HCT116 (cell line): ENCODE measurements at regions not wholly inside any gene's neighbourhood (a gene's known extent, or its start where the extent isn't known, plus 50 kb on each side); places are given as distances from the start of the nearest gene placed in this dataset.

Source experiments
- ATAC-seq: fragments of 200-7000 bp; cut with Tn5 transposase; 2 replicates; pipeline ENCODE4 v1.9.1; 2020; ENCODE audit warnings: mild to moderate bottlenecking, moderate library complexity
- BruUV-seq: library from RNA; stranded (reverse); fragments of 400-500 nt; replicated peaks from 2 replicates; lab custom pipeline; 2021; lab: Mats Ljungman, UMichigan
- CTCF ChIA-PET: fragments of 300-600 bp; sonication (Branson Sonifier 250); formaldehyde crosslinking; loops from one replicate; lab custom pipeline; 2021; ENCODE audit warnings: antibody characterized with exemption; lab: Charles Lee
- POLR2A ChIA-PET: fragments of 300-600, 350-600 bp; sonication (Branson Sonifier 250); formaldehyde crosslinking; loops from one replicate; lab custom pipeline; 2021; ENCODE audit warnings: antibody characterized with exemption; lab: Charles Lee
- RAD21 ChIA-PET, 2 experiments: fragments of 300-600 bp; sonication (Branson Sonifier 250); formaldehyde crosslinking; loops; one replicate each; lab custom pipeline; 2023; ENCODE audit warnings: low total read pairs in 2 of 2; ENCODE audit not compliant: uncharacterized antibody in 2 of 2, unreplicated experiment in 2 of 2, low non-redundant PET in 1 of 2; lab: Charles Lee
- DNase-seq: peaks from one replicate; pipeline ENCODE4 v3.0.0-alpha.2; 2010; ENCODE audit warnings: low read depth, low spot score
- H2AFZ ChIP-seq: fragments of 200-600 bp; shearing (Covaris generic), sonication (generic); 2 replicates; pipeline ENCODE4 v1.6.1; 2017; ENCODE audit warnings: low read depth, mixed run types, mixed read lengths, antibody characterized with exemption, low read length; ENCODE audit not compliant: poor library complexity, severe bottlenecking
- H3K27ac ChIP-seq: 2 replicates; pipeline ENCODE4 v1.5.1; 2012; ENCODE audit warnings: low read depth, low read length
- H3K27me3 ChIP-seq: fragments of 200-600 bp; sonication (generic); 2 replicates; pipeline ENCODE4 v1.6.1; 2016; ENCODE audit warnings: mixed run types, low read length, mixed read lengths; ENCODE audit not compliant: insufficient read depth
- H3K36me3 ChIP-seq, 2 experiments: fragments of 200-500 bp in 1 of 2; fragments of 200-600 bp in 1 of 2; sonication (Bioruptor generic) in 1 of 2; sonication (generic) in 1 of 2; 2 replicates each; pipeline versions ENCODE4 v1.5.1 to v1.6.1; 2014 to 2016; ENCODE audit warnings: low read length in 2 of 2, inconsistent platforms in 1 of 2, mixed read lengths in 1 of 2, mixed run types in 1 of 2; ENCODE audit not compliant: insufficient read depth in 2 of 2, control insufficient read depth in 1 of 2
- H3K4me1 ChIP-seq, 2 experiments: fragments of 200-600 bp in 1 of 2; sonication (generic) in 1 of 2; 2 replicates each; pipeline versions ENCODE4 v1.5.1 to v1.6.1; 2012 to 2017; ENCODE audit warnings: low read length in 2 of 2, inconsistent platforms in 1 of 2, mild to moderate bottlenecking in 1 of 2, mixed read lengths in 1 of 2, mixed run types in 1 of 2, moderate library complexity in 1 of 2; ENCODE audit not compliant: insufficient read depth in 2 of 2, control insufficient read depth in 1 of 2
- H3K4me2 ChIP-seq: fragments of 200-600 bp; sonication (generic); 2 replicates; pipeline ENCODE4 v1.6.1; 2017; ENCODE audit warnings: mixed run types, low read length, mixed read lengths
- H3K4me3 ChIP-seq, 2 experiments: fragments of 200-600 bp in 1 of 2; sonication (generic) in 1 of 2; replicated peaks in 1 of 2; 2 replicates each; pipeline ENCODE4 v1.5.1; 2011 to 2016; ENCODE audit warnings: low read length in 2 of 2, control low read depth in 1 of 2, low read depth in 1 of 2, mild to moderate bottlenecking in 1 of 2, mixed read lengths in 1 of 2, mixed run types in 1 of 2
- H3K79me2 ChIP-seq: fragments of 200-600 bp; sonication (generic); 2 replicates; pipeline ENCODE4 v1.6.1; 2017; ENCODE audit warnings: mild to moderate bottlenecking, mixed run types, low read length, moderate library complexity, mixed read lengths; ENCODE audit not compliant: insufficient read depth
- H3K9ac ChIP-seq: fragments of 200-600 bp; sonication (generic); 2 replicates; pipeline ENCODE4 v1.6.1; 2016; ENCODE audit warnings: low read length, mixed read lengths
- H3K9me2 ChIP-seq: fragments of 200-600 bp; sonication (generic), shearing (Covaris generic); 2 replicates; pipeline ENCODE4 v1.6.1; 2017; ENCODE audit warnings: mixed run types, mild to moderate bottlenecking, moderate library complexity; ENCODE audit not compliant: insufficient read depth
- H3K9me3 ChIP-seq, 2 experiments: fragments of 200-500 bp in 1 of 2; fragments of 200-600 bp in 1 of 2; sonication (Bioruptor generic) in 1 of 2; sonication (generic) in 1 of 2; 2 replicates each; pipeline ENCODE4 v1.6.1; 2014 to 2017; ENCODE audit warnings: low read length in 2 of 2, mixed read lengths in 2 of 2, inconsistent platforms in 1 of 2, low read depth in 1 of 2, mild to moderate bottlenecking in 1 of 2, mixed run types in 1 of 2, moderate library complexity in 1 of 2; ENCODE audit not compliant: control insufficient read depth in 1 of 2, insufficient read depth in 1 of 2
- H4K20me1 ChIP-seq: fragments of 200-600 bp; sonication (generic), shearing (Covaris generic); 2 replicates; pipeline ENCODE4 v1.6.1; 2017; ENCODE audit warnings: mixed run types, mild to moderate bottlenecking, moderate library complexity; ENCODE audit not compliant: insufficient read depth
- ATF3 ChIP-seq: IDR thresholded peaks from 2 replicates; pipeline ENCODE4 v1.6.1; 2012
- EGR1 ChIP-seq: IDR thresholded peaks from 2 replicates; pipeline ENCODE4 v1.6.1; 2012; ENCODE audit warnings: low read depth
- ELF1 ChIP-seq: IDR thresholded peaks from 2 replicates; pipeline ENCODE4 v1.6.1; 2012; ENCODE audit warnings: low read depth, borderline replicate concordance
- EZH2 ChIP-seq: fragments of 200-600 bp; sonication (generic); IDR thresholded peaks from 2 replicates; pipeline ENCODE4 v1.6.1; 2017; ENCODE audit warnings: antibody characterized with exemption, mixed run types
- EZH2phosphoT487 ChIP-seq: fragments of 200-600 bp; IDR thresholded peaks from 2 replicates; pipeline ENCODE4 v1.6.1; 2018; ENCODE audit warnings: antibody characterized with exemption, borderline replicate concordance
- FOSL1 ChIP-seq: IDR thresholded peaks from 2 replicates; pipeline ENCODE4 v1.6.1; 2012; ENCODE audit warnings: low read depth
- MAX ChIP-seq: IDR thresholded peaks from 2 replicates; pipeline ENCODE4 v1.6.1; 2012
- POLR2AphosphoS5 ChIP-seq: IDR thresholded peaks from 2 replicates; pipeline ENCODE4 v1.6.1; 2011; ENCODE audit warnings: mild to moderate bottlenecking, low read depth, low read length, moderate library complexity
- REST ChIP-seq: IDR thresholded peaks from 2 replicates; pipeline ENCODE4 v1.6.1; 2012; ENCODE audit warnings: low read depth
- SRF ChIP-seq: IDR thresholded peaks from 2 replicates; pipeline ENCODE4 v1.6.1; 2012; ENCODE audit warnings: low read depth
- ZBTB33 ChIP-seq: IDR thresholded peaks from 2 replicates; pipeline ENCODE4 v1.6.1; 2011; ENCODE audit warnings: mild to moderate bottlenecking, low read length, moderate library complexity; ENCODE audit not compliant: insufficient replicate concordance; ENCODE audit errors: extremely low read depth
- ZFX ChIP-seq: fragments of 450-650 bp; IDR thresholded peaks from 2 replicates; pipeline ENCODE4 v1.6.1; 2017
- ZNF274 ChIP-seq: fragments of 200-500 bp; sonication (Bioruptor generic); IDR thresholded peaks from 2 replicates; pipeline ENCODE4 v1.6.1; 2014; ENCODE audit warnings: mild to moderate bottlenecking, low read depth, low read length, inconsistent platforms
- intact Hi-C: fragments of 100-400 bp; cut with micrococcal nuclease; formaldehyde crosslinking; loops from 2 replicates; pipeline ENCODE4 v1.10.0; 2022

GRCh38 chr4:27946799-27947198, 1086.2 kb downstream of the STIM2 start (continued):
- TF ChIP-seq MAX (no peak), SRF (no peak)
- TF ChIP-seq, all 23 proteins: peak for 0

GRCh38 chr4:27947302-27947701, 1086.7 kb downstream of the STIM2 start:
- Histone ChIP-seq H2AFZ (no peak overlapping the region), H3K4me1 (no peaks in the 10 kb centered on the region), H4K20me1 (no peaks in the 10 kb centered on the region), H3K9me2 (no peaks in the 10 kb centered on the region), H3K27me3 (no peaks in the 10 kb centered on the region), H3K4me2 (no peak overlapping the region), H3K27ac (no peak overlapping the region), H3K79me2 (no peaks in the 10 kb centered on the region), H3K4me3 (no peak overlapping the region), H3K9me3 (no peaks in the 10 kb centered on the region), H3K9ac (no peak overlapping the region), H3K36me3 (no peaks in the 10 kb centered on the region)
- RAD21 ChIA-PET: no interaction called here
- POLR2A ChIA-PET: no interaction called here
- CTCF ChIA-PET: no interaction called here
- no peak for ATAC-seq
- TF ChIP-seq ZBTB33: no peak
- TF ChIP-seq ZFX: no peak
- no TSS peak for BruUV-seq
- no peak for DNase-seq
- intact Hi-C loops: no loop called here

- Histone ChIP-seq H3K36me3 (no peaks in the 10 kb centered on the region), H3K9me3 (no peaks in the 10 kb centered on the region), H3K4me2 (no peak overlapping the region), H4K20me1 (no peaks in the 10 kb centered on the region), H3K27me3 (no peaks in the 10 kb centered on the region), H2AFZ (no peak overlapping the region), H3K4me1 (no peaks in the 10 kb centered on the region), H3K9ac (no peak overlapping the region), H3K79me2 (no peaks in the 10 kb centered on the region), H3K27ac (no peak overlapping the region), H3K9me2 (no peaks in the 10 kb centered on the region), H3K4me3 (no peak overlapping the region)
- BruUV-seq: no TSS peak
- DNase-seq (no peak), ATAC-seq (no peak)
- ChIA-PET CTCF (no interaction called here), RAD21 (no interaction called here), POLR2A (no interaction called here)
- intact Hi-C loops: no loop called here
- TF ChIP-seq EZH2phosphoT487 (no peak), EZH2 (no peak), ZFX (no peak), FOSL1 (no peak), POLR2AphosphoS5 (no peak), MAX (no peak), EGR1 (no peak), ELF1 (no peak), SRF (no peak), REST (no peak), ATF3 (no peak), ZNF274 (no peak)
These were observed 1103.5 kb downstream of the STIM2 start for GRCh38 chr4:27964095-27964494.
